Hematopoietic multipotent progenitor cell treated with erythropoietin and hydrocortisone succinate and interleukin-3 and kit ligand, for 17 days (in vitro differentiated cells): ENCODE measurements at regions not wholly inside any gene's neighbourhood (a gene's known extent, or its start where the extent isn't known, plus 50 kb on each side); places are given as distances from the start of the nearest gene placed in this dataset.

ENCODE experiments used
- DNase-seq: peaks from one replicate; pipeline ENCODE4 v3.0.0-alpha.2; 2015; ENCODE audit warnings: low spot score

DNA sequence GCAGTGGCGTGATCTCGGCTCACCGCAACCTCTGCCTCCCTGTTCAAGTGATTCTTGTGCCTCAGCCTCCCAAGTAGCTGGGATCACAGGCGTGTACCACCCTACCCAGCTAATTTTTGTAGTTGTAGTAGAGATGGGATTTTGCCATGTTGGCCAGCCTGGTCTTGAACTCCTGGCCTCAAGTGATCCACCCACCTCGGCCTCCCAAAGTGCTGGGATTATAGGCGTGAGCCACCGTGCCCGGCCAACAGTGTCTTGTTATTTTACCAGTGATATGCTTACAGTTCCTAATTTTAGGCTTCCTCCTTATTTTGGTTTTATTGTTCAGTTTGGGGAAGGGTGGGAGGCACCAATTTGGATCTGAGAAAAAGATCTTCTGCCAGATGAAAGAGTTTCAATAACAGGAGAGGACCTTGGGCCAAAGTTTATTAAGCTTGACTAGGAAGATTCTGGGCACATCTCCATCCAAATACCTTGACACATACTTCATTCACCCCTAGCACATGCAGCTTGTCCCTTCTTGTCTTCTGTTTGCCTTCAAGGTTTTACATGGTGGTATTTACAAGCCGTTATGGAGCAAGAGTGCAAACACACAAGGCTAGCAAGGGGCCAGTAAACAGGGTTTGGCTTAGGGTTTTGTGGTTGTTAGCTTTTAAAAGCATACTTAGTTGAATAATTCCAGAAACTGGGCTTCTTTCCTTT lies 168.1 kb upstream of the DMRT1 start:
- DNase-seq, result no peak

DNA sequence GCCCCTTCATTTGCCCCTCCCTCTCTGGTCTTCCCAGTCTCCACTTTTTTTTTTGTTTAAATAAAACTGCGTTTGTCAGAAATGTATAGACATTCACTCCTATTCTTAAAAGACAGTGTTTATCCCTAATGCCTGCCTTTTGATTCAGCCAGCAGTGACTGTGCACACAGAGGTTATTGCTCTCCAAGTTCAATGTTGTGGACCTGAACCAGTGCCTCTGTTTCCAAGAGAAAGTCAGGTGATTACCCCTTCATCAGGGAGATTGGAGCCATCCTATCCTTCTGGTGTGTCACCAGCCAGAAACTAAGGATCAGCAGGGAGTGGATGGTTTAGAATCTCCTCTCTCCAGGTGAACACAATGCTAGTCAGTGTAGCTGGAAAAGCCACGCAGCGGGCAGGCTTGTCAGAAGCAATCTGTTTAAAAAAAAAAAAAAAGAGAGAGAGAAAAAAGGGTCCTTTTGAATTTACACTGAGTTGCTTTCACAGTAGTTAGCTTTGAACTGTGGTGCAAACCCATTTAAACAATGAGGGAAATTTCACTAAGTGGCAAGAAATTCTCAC lies 167.5 kb upstream of the DMRT1 start:
- no peak for DNase-seq

DNA sequence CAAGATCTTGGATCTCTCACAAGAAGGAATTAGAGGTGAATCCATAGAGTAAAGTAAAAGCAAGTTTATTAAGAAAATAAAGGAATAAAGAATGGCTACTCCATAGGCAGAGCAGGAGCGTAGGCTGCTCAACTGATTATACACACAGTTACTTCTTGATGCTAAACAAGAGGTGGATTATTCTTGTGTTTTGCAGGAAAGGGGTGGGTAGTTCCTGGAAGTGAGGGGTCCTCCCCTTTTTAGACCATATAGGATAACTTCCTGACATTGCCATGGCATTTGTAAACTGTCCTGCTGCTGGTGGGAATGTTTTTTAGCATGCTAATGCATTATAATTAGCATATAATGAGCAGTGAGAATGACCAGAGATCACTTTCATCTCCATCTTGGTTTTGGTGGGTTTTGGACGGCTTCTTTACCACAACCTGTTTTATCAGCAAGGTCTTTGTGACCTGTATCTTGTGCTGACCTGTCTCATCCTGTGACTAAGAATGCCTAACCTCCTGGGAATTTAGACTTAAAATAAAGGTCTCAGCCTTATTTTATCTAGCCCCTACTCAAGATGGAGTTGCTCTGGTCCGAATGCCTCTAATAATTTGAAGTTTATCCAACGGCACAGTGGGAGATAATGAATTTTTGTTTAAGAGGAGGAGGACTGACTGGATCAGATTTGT lies 165.7 kb upstream of the DMRT1 start:
- DNase-seq, result no peak

DNA sequence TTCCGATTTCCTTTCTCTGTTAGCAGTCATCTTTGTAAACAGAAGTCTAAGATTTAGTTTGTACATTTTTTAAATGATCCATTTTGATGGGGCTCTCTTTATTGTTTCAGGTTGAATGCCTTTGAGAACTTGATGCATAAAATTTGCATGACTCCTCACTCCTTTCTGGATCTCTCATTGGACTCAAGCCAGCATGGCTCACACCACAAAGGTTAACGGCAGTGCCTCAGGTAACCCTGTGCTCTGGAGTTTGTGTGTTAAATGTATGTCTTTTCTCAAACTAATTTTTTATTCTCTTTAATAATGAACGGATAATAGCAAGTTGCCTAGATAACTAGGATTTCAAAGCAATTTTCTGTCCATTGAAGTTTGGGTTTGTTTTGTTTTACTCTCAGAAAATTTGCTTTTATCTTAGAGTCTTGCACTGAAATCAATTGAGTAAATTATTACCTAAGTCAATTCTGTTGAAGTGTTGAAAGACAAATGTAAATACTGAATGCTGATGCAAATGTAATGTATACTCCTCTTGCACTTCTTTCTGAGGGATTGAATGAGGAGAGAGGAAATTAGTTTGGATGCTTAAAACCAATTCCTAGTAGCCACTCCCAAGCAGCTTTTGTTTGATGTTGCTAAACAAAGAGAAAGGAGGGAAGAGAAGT lies 164.6 kb upstream of the DMRT1 start:
- no peak for DNase-seq

DNA sequence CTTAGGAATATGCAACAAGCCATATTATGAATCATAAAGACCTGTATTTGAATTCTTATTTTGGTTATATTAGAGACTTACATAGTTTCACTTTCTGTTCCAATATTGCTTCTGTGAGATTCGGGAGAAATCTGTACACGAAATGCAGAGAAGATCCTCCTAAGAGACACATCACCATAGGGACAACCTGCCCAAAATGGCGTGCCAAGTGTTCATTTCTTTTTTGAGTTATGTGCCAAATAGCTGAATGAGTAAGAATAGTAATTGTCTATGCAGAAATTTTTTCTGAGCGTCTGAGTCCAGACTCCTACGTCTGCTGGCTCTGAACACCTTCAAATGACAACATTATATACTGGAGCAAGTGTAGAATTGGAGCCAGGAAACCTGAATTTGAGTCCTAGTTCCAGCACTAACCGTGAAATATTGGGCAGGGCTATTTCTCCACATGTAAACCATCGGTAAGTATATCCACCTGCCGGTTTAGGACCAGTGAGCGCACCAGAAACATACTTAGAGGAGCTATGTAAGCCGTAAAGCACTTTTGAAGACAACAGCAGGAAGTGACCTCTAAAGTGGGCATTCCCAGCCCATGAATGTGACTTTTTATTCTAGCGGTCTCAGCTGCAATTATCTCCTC lies 163.9 kb upstream of the DMRT1 start:
- no peak for DNase-seq

DNA sequence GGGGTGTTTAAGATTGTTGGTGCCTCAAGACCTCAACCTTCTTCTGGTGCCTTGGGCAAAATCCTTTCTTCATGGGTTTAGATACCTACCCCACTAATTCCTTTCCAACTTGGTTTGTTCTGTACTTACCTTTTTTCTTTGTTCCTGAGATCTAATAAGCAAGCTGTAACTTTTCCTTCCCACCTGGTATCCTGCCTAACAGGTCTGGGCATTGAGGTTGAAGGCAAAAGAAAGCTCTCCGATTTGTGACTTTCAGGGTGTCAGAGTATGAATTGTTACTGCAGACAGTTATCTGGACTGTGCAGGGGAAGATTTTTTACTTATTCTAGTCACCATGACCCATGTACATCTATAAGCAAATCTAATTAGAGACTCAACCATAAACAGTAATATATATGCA lies 162.6 kb upstream of the DMRT1 start:
- DNase-seq, result no peak

DNA sequence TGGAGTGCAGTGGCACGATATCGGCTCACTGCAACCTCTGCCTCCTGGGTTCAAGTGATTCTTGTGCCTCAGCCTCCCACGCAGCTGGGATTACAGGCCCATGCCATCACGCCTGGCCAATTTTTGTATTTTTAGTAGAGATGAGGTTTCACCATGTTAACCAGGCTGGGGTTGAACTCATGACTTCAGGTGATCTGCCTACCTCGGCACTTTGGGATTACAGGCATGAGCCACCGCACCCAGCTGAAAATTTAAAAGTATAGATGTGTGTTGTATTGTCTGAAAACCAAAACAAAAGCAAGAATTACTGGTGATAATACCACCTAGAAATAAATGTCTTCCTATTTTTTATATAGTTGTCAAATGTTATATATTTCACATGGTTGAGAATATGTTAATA lies 162.0 kb upstream of the DMRT1 start:
- no peak for DNase-seq

DNA sequence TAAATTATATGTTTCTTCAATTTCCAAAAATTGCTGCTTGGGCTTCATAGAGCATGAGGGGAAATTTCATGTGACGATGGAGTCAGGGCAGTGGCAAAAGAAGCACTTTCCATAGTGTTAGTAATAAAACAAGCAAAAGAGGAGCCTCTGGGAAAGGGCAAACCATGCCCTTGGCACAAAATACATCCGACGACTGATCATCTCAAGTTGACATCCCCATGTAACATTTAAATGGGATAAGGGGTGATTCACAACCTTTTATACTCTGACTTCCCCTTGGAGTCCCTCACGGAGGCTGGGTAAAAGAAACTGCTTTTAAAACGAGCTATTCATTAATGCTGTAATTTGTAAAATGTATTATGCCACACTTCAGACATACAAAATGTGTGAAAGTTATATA lies 161.4 kb upstream of the DMRT1 start:
- DNase-seq, result no peak

DNA sequence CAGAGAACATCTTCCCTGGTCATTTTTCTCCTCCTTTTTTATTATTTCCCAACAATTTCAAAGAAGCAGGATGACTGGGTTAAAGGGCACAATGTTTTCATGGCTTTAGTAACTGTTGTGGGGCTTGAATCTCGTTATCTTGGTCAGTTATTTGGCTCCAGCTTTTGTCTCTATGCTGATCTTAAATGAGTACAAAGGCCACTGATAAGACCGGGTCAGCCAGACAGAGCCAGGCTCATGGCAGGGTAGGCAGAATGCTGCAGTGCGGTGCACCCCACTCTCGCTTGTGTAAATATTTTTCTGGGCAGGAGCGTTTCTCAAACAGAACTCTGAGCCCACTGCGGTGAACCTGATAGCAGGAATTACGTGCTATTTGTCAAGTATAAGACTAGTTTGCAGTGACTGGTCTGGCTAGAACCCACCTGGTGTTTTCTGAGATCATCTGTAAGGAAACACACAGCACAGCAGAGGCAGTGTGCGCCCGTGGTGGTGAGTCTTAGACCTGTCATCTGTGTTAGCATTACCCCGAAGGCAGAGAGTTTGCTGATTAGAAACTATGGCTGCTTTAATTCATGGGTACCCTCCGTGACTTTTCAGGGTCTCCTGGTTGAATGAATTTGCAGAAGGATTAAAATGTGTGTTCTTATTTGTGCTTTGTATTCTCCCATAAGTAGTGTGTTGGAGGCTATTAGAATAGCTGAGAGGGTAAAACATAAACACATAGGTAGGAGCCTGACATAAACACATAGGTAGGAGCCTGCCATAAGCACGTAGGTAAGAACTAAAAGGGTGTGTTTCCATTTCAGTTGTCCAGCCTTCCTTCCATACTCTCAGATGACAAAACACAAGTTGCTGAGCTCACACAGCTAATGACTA lies 158.6 kb upstream of the DMRT1 start:
- DNase-seq, result no peak

DNA sequence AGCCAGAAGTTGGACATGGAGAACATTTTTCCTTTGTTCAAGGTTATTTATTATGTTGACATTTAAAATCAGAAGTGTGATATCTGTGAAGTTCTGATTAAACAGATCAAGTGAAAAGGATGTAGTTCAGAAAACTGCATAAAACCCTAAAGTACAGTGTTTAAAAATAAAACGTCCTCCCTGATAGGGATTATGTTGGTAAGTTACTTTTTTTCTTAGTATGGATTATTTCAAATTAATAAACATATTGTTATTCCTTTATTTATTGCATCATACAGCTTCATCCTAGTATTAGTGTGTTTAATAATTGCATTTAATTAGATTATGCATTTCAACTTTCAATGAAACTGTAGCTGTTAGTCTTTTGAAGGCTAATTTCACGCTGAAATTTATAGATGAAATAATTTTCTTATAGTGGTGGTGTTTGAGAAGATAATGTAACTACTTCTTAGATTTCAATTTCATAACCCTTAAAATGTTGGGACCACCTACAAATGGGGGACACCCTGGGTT lies 157.9 kb upstream of the DMRT1 start:
- DNase-seq, result no peak

DNA sequence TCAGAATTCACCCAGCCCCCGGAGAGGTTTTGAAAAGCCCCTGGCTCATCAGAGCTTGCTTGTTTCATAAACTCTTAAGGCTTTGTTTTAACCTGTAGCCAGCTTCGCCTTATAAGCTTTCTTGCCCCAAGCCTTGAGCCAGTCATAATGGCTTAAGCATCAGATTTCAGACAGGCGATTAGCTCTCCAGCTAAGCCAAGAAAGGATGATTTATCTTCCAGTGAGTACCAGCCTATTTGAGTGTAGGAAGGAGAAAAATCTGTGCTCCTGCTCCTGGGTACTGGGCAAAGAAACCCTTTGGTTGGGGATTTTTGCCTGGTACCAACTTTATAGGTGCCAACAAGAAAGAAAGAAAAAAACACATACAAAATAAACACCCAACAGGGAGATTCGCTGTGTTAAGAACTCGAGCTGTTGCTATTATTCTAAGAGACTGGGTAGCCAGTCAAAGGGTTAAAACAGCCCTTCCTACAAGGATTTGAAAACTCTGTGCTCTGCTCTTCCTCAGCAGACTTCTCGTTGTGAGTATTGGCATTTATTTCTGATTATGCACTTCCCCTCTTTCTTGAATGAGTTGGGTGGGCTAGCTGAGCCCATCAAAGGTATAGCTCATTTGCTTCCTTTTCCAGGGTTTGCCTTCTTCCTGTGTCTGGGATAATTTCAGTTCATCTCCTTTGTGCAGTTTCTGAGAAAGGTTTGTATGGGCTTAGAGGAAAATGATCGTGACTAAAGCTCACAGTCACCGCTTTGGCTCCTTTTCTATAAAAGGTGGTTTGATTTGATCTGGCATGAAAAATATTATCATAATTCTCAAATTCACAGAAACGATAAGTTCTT lies 157.2 kb upstream of the DMRT1 start:
- DNase-seq, result no peak

DNA sequence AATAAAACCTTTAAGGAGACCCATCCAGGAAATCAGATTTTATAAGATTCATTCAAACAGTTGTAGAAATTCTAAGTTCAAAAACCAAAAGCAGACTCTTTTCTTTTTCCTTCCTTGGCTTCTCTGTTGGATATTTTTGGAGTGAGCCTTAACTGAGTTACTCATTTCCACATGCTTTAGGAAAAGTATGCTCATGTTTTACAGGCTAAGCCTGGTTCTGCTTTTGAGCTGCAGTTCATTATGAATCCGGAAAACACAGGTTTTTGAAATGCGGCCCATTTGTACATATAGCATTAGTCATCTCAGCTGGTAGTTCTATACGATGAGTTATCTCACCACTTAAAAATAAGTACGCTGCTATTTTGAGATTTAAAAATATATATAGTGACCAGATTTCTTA lies 156.6 kb upstream of the DMRT1 start:
- DNase-seq, result no peak

DNA sequence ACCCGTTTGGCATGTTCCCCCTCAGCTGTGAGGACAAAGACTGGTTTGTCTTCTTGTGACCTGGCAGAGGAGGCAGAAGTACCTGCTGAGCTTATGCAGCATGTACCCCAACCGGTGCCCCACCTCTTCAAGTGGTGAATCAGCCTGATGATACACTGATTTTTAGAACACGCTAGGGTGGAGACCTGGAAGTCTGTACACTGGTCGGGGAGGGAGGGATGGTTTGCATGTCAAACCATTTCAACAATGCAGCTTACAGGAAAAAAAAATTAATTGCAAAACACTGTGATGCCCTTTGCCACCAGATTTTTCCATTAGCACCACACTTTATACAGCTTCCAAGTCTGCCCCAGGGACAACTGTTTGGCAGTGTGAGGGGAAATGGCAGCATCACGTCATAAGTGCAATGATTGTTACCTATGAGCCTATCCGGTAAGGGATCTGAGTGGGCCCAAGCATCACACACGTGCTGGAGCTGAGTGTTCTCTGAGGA lies 155.1 kb upstream of the DMRT1 start:
- no peak for DNase-seq

DNA sequence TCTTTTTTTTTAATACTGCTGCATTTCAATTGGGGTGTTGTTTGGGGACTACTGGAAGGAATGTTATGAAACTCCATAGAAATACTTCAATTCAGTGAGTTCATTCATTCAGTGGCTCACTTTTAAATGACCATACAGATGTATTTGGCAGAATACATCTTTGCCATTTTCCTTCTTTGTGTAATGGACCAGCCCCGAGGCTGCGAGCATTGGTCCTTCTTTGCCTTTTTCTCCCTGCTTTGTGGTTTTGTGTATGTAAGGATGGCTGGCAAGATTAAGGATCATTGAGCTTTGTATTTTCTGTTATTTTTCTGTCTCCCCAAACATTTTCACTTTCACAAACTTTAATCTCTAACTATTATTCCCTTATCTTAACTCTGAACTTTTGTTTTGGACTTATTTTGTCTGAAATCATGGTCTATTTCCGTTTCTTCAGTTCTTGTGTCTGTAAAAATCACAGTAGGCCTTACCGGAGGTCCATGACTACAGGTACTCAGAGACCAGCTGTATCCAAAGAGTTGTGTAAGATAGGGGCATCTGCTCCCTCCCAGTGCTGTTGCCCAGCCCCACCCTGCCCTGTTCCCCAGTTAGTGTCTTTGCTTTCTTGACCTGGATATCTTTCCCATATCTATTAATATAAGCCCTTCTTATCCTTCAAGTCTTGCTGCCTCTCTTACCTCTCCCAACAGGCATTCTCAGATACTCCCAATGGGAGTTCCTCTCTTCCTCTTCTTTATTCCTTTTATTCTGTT lies 154.3 kb upstream of the DMRT1 start:
- DNase-seq, result no peak

DNA sequence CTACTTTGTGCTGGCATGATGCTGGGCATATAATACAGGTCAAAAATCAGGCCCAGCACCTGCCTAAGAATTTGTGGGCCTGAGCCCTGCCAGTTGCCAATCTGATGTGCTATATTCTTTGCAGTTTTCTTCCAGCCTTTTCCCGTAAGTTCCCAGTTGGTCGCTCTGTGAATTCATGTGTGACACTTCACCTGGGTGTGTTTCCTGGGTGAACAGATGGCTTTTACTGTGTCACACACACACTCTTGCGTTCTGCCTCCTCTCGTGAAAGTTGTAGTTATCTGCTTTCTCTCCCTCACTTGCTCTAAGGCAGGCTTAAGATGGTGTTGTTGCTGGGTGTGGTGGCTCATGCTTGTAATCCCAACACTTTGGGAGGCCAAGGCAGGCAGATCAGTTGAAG lies 153.5 kb upstream of the DMRT1 start:
- DNase-seq, result no peak

DNA sequence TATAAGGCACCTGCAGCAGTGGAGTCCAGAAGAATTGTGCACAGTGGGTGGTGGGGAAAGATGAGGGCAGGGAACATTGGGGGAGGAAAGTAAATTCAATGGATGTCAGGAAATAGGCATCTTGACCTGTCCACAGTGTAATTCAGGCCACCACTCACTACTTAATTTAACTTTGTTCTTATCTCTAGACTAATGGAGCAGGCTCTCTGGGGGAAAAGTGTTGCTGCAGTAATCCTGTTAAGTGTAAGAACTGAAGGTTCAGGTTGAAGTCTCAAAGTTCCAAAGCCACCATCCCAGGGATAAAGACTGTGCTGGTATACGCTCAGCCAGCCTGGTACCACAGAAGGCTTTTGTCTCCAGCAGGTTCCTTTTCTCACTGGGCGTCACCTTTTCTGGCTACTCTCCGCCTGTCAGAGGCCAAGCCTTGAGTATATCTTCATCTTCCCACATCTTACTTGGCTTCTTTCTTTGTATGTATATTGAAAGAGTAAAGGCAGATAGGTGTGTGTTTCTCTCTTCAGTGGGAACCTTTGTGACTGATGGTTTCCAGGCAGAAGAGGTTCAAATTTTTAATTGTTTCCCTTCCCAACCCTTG lies 150.9 kb upstream of the DMRT1 start:
- no peak for DNase-seq

DNA sequence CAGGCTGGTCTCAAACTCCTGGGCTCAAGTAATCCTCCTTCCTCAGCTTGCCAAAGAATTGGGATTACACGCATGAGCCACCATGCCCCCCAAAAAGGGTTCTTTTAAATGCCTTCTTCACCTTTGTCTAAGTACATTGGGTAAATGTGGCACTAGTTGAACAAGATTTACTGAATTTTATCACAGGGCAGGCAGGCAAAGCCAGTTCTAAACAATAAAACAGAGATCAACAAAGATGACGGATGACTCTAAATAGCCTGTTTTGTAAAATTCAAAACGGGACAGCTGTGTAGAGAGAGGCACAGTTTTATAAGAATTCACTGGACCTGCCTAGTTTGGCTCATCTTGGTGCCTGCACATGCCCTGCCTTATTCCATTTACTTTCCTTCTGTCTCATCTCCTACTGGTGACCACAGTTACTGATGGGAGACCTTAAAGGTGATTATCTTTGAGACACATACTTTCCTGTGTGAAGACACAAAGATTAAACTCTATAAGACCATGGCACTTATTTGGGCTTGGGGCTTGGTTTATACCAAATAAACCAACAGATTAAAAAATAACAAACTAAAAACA lies 149.6 kb upstream of the DMRT1 start:
- DNase-seq, result no peak

DNA sequence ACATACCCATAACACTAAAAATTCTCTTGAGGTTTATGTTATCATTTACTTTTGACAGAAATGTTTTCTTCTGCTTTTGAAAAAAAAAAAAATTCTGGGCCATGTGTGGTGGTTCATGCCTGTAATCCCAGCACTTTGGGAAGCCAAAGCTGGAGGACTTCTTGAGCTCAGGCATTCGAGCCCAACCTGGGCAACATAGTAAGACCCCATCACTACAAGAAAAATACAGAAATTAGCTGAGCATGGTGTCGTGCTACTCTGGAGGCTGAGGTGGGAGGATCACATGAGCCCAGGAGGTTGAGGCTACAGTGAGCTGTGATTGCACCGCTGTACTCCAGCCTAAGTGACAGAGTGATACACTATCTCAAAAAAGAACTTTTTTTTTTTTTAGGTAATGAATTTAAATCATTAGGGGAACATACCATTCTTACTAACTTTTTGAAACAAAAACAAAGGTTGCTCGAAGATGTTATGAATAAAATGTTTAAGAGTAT lies 148.8 kb upstream of the DMRT1 start:
- no peak for DNase-seq
